Breast epithelium (tissue), 4 donors: ENCODE measurements at regions not wholly inside any gene's neighbourhood (a gene's known extent, or its start where the extent isn't known, plus 50 kb on each side); places are given as distances from the start of the nearest gene placed in this dataset.

Source experiments
- DNase-seq, 2 donors: peaks; one replicate each; pipeline ENCODE4 v3.0.0-alpha.2; 2019; ENCODE audit warnings: low spot score in 2 of 2
- H3K27ac ChIP-seq, 2 donors: fragments of 200-600 bp; sonication (generic) in 1 of 2; one replicate each; pipeline ENCODE4 v1.5.1; 2016 to 2019; ENCODE audit warnings: mild to moderate bottlenecking in 1 of 2
- H3K27me3 ChIP-seq, 2 donors: fragments of 200-600 bp; sonication (generic) in 1 of 2; one replicate each; pipeline versions ENCODE4 v1.5.1 to v1.6.0; 2017 to 2019; ENCODE audit warnings: control low read depth in 1 of 2, mild to moderate bottlenecking in 1 of 2
- H3K36me3 ChIP-seq: fragments of 200-600 bp; one replicate; pipeline ENCODE4 v1.5.1; 2019
- H3K4me1 ChIP-seq, 2 donors: fragments of 200-600 bp; sonication (generic); one replicate each; pipeline ENCODE4 v1.5.1; 2016 to 2019; ENCODE audit warnings: control low read depth in 1 of 2
- H3K4me3 ChIP-seq, 3 donors: fragments of 200-600 bp; sonication (generic); 1 replicate in 2 of 3; 2 replicates in 1 of 3; pipeline ENCODE4 v1.5.1; 2016 to 2019; ENCODE audit warnings: mild to moderate bottlenecking in 3 of 3, moderate library complexity in 2 of 3
- H3K9me3 ChIP-seq, 2 donors: fragments of 200-600 bp; sonication (generic) in 1 of 2; one replicate each; pipeline ENCODE4 v1.5.1; 2016 to 2019; ENCODE audit warnings: control low read depth in 1 of 2
- POLR2A ChIP-seq: fragments of 450-650 bp; IDR thresholded peaks from one replicate; pipeline ENCODE4 v1.6.1; 2016; ENCODE audit warnings: antibody characterized with exemption, mild to moderate bottlenecking, moderate library complexity
- POLR2AphosphoS5 ChIP-seq, 3 donors: sonication (generic); formaldehyde crosslinking; IDR thresholded peaks; one replicate each; pipeline ENCODE4 v1.6.1; 2017; ENCODE audit warnings: antibody characterized with exemption in 3 of 3
- intact Hi-C: fragments of 100-400 bp; cut with DNase I; formaldehyde crosslinking; loops from one replicate; pipeline ENCODE4 v1.15.1; 2023; ENCODE audit warnings: low total_unique reads
- TF ChIP-seq, protein P1 (sequence below), 3 donors: fragments of 450-650 bp; IDR thresholded peaks; one replicate each; pipeline ENCODE4 v1.5.1; 2016 to 2017; ENCODE audit warnings: antibody characterized with exemption in 3 of 3, mild to moderate bottlenecking in 3 of 3, moderate library complexity in 3 of 3

DNA sequence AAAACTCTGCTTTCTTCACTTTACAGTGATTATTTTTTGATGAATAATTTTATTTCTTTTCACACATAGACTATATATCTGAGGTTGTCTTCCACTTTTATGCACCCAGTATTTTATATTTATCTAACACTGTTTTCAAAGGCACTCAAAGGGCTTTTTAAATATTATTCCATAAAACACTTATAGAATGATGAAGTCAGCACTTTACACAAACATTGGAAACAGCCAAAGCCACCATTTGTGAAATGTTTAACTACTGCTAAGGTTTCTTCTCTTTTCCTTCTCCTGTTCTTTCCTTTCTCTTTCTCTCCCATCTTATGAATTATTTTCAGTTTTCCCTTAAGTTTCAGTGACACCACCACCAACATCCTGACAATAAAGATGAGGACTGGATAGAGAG, 317.7 kb upstream of the FAM78B start:
- H3K27me3 ChIP-seq = no peaks in the 10 kb centered on the region
- H3K9me3 ChIP-seq = no peaks in the 10 kb centered on the region
- TF ChIP-seq POLR2A (no peak), POLR2AphosphoS5 (IDR thresholded peaks at IDR 0.05) (no peak)
- TF ChIP-seq, protein P1, sequence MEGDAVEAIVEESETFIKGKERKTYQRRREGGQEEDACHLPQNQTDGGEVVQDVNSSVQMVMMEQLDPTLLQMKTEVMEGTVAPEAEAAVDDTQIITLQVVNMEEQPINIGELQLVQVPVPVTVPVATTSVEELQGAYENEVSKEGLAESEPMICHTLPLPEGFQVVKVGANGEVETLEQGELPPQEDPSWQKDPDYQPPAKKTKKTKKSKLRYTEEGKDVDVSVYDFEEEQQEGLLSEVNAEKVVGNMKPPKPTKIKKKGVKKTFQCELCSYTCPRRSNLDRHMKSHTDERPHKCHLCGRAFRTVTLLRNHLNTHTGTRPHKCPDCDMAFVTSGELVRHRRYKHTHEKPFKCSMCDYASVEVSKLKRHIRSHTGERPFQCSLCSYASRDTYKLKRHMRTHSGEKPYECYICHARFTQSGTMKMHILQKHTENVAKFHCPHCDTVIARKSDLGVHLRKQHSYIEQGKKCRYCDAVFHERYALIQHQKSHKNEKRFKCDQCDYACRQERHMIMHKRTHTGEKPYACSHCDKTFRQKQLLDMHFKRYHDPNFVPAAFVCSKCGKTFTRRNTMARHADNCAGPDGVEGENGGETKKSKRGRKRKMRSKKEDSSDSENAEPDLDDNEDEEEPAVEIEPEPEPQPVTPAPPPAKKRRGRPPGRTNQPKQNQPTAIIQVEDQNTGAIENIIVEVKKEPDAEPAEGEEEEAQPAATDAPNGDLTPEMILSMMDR (IDR thresholded peaks at IDR 0.05) = no peak
- H3K4me1 ChIP-seq = no peaks in the 10 kb centered on the region
- no peak for DNase-seq
- intact Hi-C loops = no loop called here
- H3K27ac ChIP-seq = no peak overlapping the region
- H3K4me3 ChIP-seq = no peak overlapping the region
- H3K36me3 ChIP-seq = no peaks in the 10 kb centered on the region

DNA sequence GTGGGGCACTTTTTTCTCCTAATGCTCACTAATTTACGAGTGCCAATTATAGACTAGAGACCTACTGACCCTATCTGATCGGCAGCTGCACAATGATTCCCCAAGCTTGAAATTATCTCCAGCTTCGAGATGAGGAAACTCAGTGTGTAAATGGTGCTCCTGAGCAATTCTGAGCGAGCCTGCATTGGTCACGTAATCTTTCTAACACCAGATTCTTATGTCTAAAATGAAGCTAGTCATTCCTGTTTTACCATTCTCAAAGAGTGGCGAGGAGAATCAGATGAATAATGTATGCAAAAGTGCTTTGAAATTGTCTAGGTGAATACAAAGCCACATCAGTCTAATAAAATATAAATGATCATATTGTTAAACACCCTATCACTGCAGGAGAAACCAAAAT, 318.1 kb upstream of the FAM78B start:
- H3K4me1 ChIP-seq = no peaks in the 10 kb centered on the region
- intact Hi-C loops = no loop called here
- TF ChIP-seq, protein P1 (IDR thresholded peaks at IDR 0.05) = no peak
- TF ChIP-seq POLR2A (no peak), POLR2AphosphoS5 (IDR thresholded peaks at IDR 0.05) (no peak)
- H3K27me3 ChIP-seq = no peaks in the 10 kb centered on the region
- H3K36me3 ChIP-seq = no peaks in the 10 kb centered on the region
- H3K4me3 ChIP-seq = no peak overlapping the region
- no peaks in the 10 kb centered on the region for H3K9me3 ChIP-seq
- H3K27ac ChIP-seq = no peak overlapping the region
- DNase-seq = no peak

DNA sequence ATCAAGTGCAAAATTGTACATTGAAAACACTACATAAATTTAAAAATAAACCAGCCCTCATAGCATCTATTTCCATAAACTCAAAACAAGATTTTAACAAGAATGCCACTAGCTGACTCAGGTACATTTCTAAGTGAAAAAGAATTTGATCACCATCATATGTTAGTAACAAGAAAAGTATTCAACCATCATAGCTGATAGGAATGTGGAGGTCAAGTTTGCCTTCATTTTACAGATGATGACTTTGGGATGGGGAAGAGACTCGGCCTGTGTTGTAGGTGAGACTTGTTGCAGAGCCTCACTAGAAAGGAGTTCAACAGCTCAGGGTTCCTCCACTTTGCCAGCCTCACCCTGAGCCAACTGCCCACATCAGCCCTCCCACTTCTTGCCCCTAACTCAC, 318.8 kb upstream of the FAM78B start:
- H3K4me1 ChIP-seq = no peaks in the 10 kb centered on the region
- H3K9me3 ChIP-seq = no peaks in the 10 kb centered on the region
- no peak overlapping the region for H3K4me3 ChIP-seq
- H3K27ac ChIP-seq = no peak overlapping the region
- no peak for TF ChIP-seq POLR2A
- TF ChIP-seq POLR2AphosphoS5 (IDR thresholded peaks at IDR 0.05) = no peak
- TF ChIP-seq, protein P1 (IDR thresholded peaks at IDR 0.05) = no peak
- no peaks in the 10 kb centered on the region for H3K36me3 ChIP-seq
- DNase-seq = no peak
- no peaks in the 10 kb centered on the region for H3K27me3 ChIP-seq
- intact Hi-C loops = no loop called here

DNA sequence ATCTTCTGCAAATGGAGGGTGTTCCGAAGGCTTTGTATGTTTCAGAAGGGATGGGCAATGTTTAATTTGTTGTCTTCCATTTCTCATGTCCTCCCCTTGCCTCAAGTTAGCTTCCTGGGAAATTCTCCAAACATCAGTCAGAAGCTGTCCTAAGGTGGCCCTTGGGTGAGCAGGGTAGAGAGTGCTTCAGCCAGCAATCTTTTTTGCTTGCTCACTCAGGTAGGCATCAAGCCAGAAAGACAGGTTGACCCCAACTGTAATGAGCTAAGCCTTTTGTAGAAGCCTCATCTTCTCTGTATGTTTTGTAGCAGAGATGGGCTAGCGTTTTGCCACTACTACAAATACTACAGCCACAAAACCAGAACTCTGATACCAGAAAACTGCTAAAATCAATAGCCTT, 321.5 kb upstream of the FAM78B start:
- H3K27ac ChIP-seq = no peak overlapping the region
- no peak for DNase-seq
- H3K36me3 ChIP-seq = no peaks in the 10 kb centered on the region
- TF ChIP-seq, protein P1 (IDR thresholded peaks at IDR 0.05) = no peak
- TF ChIP-seq POLR2AphosphoS5 (IDR thresholded peaks at IDR 0.05) (no peak), POLR2A (no peak)
- intact Hi-C loops = no loop called here
- H3K27me3 ChIP-seq = no peaks in the 10 kb centered on the region
- no peak overlapping the region for H3K4me3 ChIP-seq
- no peaks in the 10 kb centered on the region for H3K4me1 ChIP-seq
- no peaks in the 10 kb centered on the region for H3K9me3 ChIP-seq

DNA sequence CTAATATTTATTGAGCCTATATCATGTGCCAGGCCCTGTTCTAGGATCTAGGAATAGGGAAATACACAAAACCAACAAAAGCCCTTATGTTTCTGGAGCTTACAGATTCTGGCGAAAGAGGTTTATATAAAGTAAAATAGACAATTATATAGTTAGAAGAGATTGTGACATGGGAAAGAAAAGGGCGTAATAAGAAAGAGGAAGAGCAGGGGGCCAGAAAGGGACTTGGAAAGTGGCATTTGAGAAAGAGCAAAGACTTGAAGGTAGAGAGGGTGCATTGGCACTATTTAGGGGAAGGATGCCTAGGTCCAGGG, 322.5 kb upstream of the FAM78B start:
- TF ChIP-seq POLR2AphosphoS5 (IDR thresholded peaks at IDR 0.05) = no peak
- no peak for TF ChIP-seq POLR2A
- TF ChIP-seq, protein P1 (IDR thresholded peaks at IDR 0.05) = no peak
- DNase-seq = no peak
- H3K4me1 ChIP-seq = no peaks in the 10 kb centered on the region
- H3K36me3 ChIP-seq = no peaks in the 10 kb centered on the region
- H3K9me3 ChIP-seq = no peaks in the 10 kb centered on the region
- intact Hi-C loops = no loop called here
- no peak overlapping the region for H3K27ac ChIP-seq
- no peaks in the 10 kb centered on the region for H3K27me3 ChIP-seq
- peak overlapping the region; percentile 35 to 60 (median 50) for H3K4me3 ChIP-seq
